HUDEP-2 (cell line): ENCODE measurements at regions not wholly inside any gene's neighbourhood (a gene's known extent, or its start where the extent isn't known, plus 50 kb on each side); places are given as distances from the start of the nearest gene placed in this dataset.

ENCODE experiments used
- DNase-seq, 76 experiments: peaks; one replicate each; lab custom pipeline; 2025; ENCODE audit not compliant: unreplicated experiment in 76 of 76; lab: John Stamatoyannopoulos, UW

- no peak for DNase-seq
Measured at GRCh38 chr2:45218297-45218696, 209.0 kb upstream of the SIX2 start.

- DNase-seq: no peak
Measured at GRCh38 chr2:45216118-45216517, 206.9 kb upstream of the SIX2 start.

- DNase-seq: no peak
Measured at GRCh38 chr2:45214550-45214949, 205.3 kb upstream of the SIX2 start.

- no peak for DNase-seq
Measured at GRCh38 chr2:45212953-45213635, 203.8 kb upstream of the SIX2 start.

GRCh38 chr2:45211636-45212035 lies 202.4 kb upstream of the SIX2 start:
- DNase-seq: no peak

- DNase-seq: no peak
Measured at GRCh38 chr2:45210462-45211195, 201.4 kb upstream of the SIX2 start.

GRCh38 chr2:45209875-45210274 lies 200.6 kb upstream of the SIX2 start:
- no peak for DNase-seq

GRCh38 chr2:45209302-45209701 lies 200.1 kb upstream of the SIX2 start:
- no peak for DNase-seq

- no peak for DNase-seq
Measured at GRCh38 chr2:45207101-45207500, 197.8 kb upstream of the SIX2 start.

- no peak for DNase-seq
Measured at GRCh38 chr2:45205985-45206384, 196.7 kb upstream of the SIX2 start.

- DNase-seq: no peak
Measured at GRCh38 chr2:45205480-45205879, 196.2 kb upstream of the SIX2 start.

GRCh38 chr2:45203400-45203799 lies 194.1 kb upstream of the SIX2 start:
- no peak for DNase-seq

GRCh38 chr2:45199973-45200372 lies 190.7 kb upstream of the SIX2 start:
- no peak for DNase-seq

GRCh38 chr2:45195916-45196315 lies 186.7 kb upstream of the SIX2 start:
- no peak for DNase-seq

- no peak for DNase-seq
Measured at GRCh38 chr2:45194596-45194995, 185.3 kb upstream of the SIX2 start.

GRCh38 chr2:45193581-45193980 lies 184.3 kb upstream of the SIX2 start:
- no peak for DNase-seq

GRCh38 chr2:45192991-45193390 lies 183.7 kb upstream of the SIX2 start:
- DNase-seq: no peak

- DNase-seq: no peak
Measured at GRCh38 chr2:45192481-45192880, 183.2 kb upstream of the SIX2 start.

- no peak for DNase-seq
Measured at GRCh38 chr2:45191976-45192375, 182.7 kb upstream of the SIX2 start.

- DNase-seq: no peak
Measured at GRCh38 chr2:45191146-45191863, 182.1 kb upstream of the SIX2 start.

- no peak for DNase-seq
Measured at GRCh38 chr2:45190481-45190942, 181.3 kb upstream of the SIX2 start.

GRCh38 chr2:45184606-45185005 lies 175.4 kb upstream of the SIX2 start:
- no peak for DNase-seq
